CD4-positive, alpha-beta memory T cell (primary cell): ENCODE measurements at regions not wholly inside any gene's neighbourhood (a gene's known extent, or its start where the extent isn't known, plus 50 kb on each side); places are given as distances from the start of the nearest gene placed in this dataset.
"Not testable (repeated sequence)": the region's sequence is repeated elsewhere in the genome, so short reads cannot be mapped to it uniquely, and the experiment has no call there.

Experiments used
- CTCF ChIA-PET: fragments of 350-600 bp; sonication (Branson Sonifier 250); formaldehyde crosslinking; loops from one replicate; lab custom pipeline; 2021; ENCODE audit warnings: inconsistent platforms; ENCODE audit not compliant: partially characterized antibody; lab: Charles Lee
- POLR2A ChIA-PET: fragments of 350-600 bp; sonication (Branson Sonifier 250); formaldehyde crosslinking; loops from one replicate; lab custom pipeline; 2021; ENCODE audit not compliant: partially characterized antibody; lab: Charles Lee
- DNase-seq, 5 donors: peaks; one replicate each; pipeline versions ENCODE4 v3.0.0 to v3.0.0-alpha.2; 2020 to 2022; ENCODE audit warnings: mixed read lengths in 1 of 5
- H3K27ac ChIP-seq: one replicate; pipeline ENCODE4 v1.7.0; 2013; ENCODE audit warnings: low read depth, low read length
- H3K27me3 ChIP-seq: 2 replicates; pipeline ENCODE4 v1.7.0; 2013; ENCODE audit warnings: mild to moderate bottlenecking, low read length, moderate library complexity; ENCODE audit not compliant: insufficient read depth
- H3K36me3 ChIP-seq: 2 replicates; pipeline ENCODE4 v1.7.0; 2013; ENCODE audit warnings: mild to moderate bottlenecking, low read length, moderate library complexity; ENCODE audit not compliant: insufficient read depth
- H3K4me1 ChIP-seq: 2 replicates; pipeline ENCODE4 v1.7.0; 2013; ENCODE audit warnings: mild to moderate bottlenecking, low read length, moderate library complexity; ENCODE audit not compliant: insufficient read depth
- H3K4me3 ChIP-seq, 2 donors: one replicate each; pipeline ENCODE4 v1.7.0; 2013; ENCODE audit warnings: low read length in 2 of 2, mild to moderate bottlenecking in 1 of 2
- H3K9me3 ChIP-seq, 2 donors: one replicate each; pipeline ENCODE4 v1.7.0; 2013; ENCODE audit warnings: low read length in 2 of 2, control low read depth in 1 of 2; ENCODE audit not compliant: control insufficient read depth in 1 of 2
- H3K27ac Mint-ChIP-seq, 7 donors: one replicate each; pipeline ENCODE4 v1.8.0; 2020 to 2021; ENCODE audit warnings: mixed read lengths in 7 of 7, mild to moderate bottlenecking in 6 of 7, inconsistent platforms in 3 of 7, moderate library complexity in 3 of 7
- H3K27me3 Mint-ChIP-seq, 2 donors: one replicate each; pipeline ENCODE4 v1.8.0; 2020 to 2021; ENCODE audit warnings: mixed read lengths in 2 of 2
- H3K36me3 Mint-ChIP-seq, 2 donors: one replicate each; pipeline ENCODE4 v1.8.0; 2020 to 2021; ENCODE audit warnings: mixed read lengths in 2 of 2, inconsistent platforms in 1 of 2, mild to moderate bottlenecking in 1 of 2
- H3K4me1 Mint-ChIP-seq, 4 donors: one replicate each; pipeline ENCODE4 v1.8.0; 2020 to 2021; ENCODE audit warnings: mixed read lengths in 4 of 4, mild to moderate bottlenecking in 1 of 4
- H3K4me3 Mint-ChIP-seq, 8 donors: one replicate each; pipeline ENCODE4 v1.8.0; 2020 to 2021; ENCODE audit warnings: mixed read lengths in 8 of 8, mild to moderate bottlenecking in 7 of 8, moderate library complexity in 6 of 8, inconsistent platforms in 3 of 8
- H3K9me3 Mint-ChIP-seq, 8 donors: one replicate each; pipeline ENCODE4 v1.8.0; 2020 to 2021; ENCODE audit warnings: mixed read lengths in 8 of 8, mild to moderate bottlenecking in 5 of 8, inconsistent platforms in 3 of 8, moderate library complexity in 1 of 8
- intact Hi-C: fragments of 100-400 bp; cut with micrococcal nuclease; formaldehyde crosslinking; loops from one replicate; pipeline ENCODE4 v1.15.1; 2023

DNA sequence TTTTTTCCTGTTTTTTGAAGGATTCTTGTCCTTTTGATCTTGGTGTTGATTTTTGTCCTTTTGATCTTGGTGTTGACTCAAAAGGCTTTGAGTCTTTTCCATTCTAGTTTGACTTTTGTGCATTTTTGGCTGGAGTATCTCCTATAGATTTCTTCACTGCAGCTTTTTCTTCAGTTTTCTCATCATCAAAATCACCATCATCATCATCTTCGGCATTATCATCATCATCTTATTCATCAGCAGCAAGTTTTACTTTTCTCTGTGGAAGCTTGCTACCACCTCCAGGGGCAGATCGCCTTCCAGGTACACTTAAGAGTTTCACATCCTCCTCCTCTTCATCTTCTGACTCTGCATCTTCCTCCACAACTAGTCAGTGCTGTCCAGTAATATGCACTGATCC, 56.5 kb upstream of the MCHR2 start:
- H3K27me3 ChIP-seq = no peaks in the 10 kb centered on the region
- H3K4me3 ChIP-seq = no peak overlapping the region
- H3K4me1 ChIP-seq = no peaks in the 10 kb centered on the region
- CTCF ChIA-PET = no interaction called here
- Mint-ChIP-seq H3K27me3 (no peaks in the 10 kb centered on the region), H3K9me3 (peaks cover 0 to 7% (median 0%) of the 10 kb centered on the region in 8 donors), H3K27ac (no peak overlapping the region), H3K4me3 (no peak overlapping the region), H3K4me1 (no peaks in the 10 kb centered on the region), H3K36me3 (no peaks in the 10 kb centered on the region)
- no peaks in the 10 kb centered on the region for H3K36me3 ChIP-seq
- H3K27ac ChIP-seq = no peak overlapping the region
- intact Hi-C loops = no loop called here
- POLR2A ChIA-PET = no interaction called here
- H3K9me3 ChIP-seq = no peaks in the 10 kb centered on the region
- DNase-seq = no peak

DNA sequence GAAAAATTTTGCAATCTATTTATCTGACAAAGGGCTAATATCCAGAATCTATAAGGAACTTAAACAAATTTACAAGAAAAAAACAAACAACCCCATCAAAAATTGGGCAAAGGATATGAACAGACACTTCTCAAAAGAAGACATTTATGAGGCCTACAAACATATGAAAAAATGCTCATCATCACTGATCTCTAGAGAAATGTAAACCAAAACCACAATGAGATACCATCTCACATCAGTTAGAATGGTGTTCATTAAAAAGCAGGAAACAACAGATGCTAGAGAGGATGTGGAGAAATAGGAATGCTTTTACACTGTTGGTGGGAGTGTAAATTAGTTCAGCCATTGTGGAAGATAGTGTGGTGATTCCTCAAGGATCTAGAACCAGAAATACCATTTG, 49.9 kb upstream of the MCHR2 start:
- H3K27ac Mint-ChIP-seq, H3K27me3 ChIP-seq, intact Hi-C loops, H3K4me3 ChIP-seq, CTCF ChIA-PET, DNase-seq, H3K4me3 Mint-ChIP-seq, H3K36me3 ChIP-seq, POLR2A ChIA-PET, H3K27ac ChIP-seq, H3K4me1 ChIP-seq, H3K4me1 Mint-ChIP-seq, H3K27me3 Mint-ChIP-seq, H3K9me3 ChIP-seq, H3K36me3 Mint-ChIP-seq: not testable (repeated sequence)
- H3K9me3 Mint-ChIP-seq = peaks cover 2 to 16% (median 8%) of the 10 kb centered on the region in 8 donors
